ENCODE measurements at regions not wholly inside any gene's neighbourhood (a gene's known extent, or its start where the extent isn't known, plus 50 kb on each side); places are given as distances from the start of the nearest gene placed in this dataset.

DNA sequence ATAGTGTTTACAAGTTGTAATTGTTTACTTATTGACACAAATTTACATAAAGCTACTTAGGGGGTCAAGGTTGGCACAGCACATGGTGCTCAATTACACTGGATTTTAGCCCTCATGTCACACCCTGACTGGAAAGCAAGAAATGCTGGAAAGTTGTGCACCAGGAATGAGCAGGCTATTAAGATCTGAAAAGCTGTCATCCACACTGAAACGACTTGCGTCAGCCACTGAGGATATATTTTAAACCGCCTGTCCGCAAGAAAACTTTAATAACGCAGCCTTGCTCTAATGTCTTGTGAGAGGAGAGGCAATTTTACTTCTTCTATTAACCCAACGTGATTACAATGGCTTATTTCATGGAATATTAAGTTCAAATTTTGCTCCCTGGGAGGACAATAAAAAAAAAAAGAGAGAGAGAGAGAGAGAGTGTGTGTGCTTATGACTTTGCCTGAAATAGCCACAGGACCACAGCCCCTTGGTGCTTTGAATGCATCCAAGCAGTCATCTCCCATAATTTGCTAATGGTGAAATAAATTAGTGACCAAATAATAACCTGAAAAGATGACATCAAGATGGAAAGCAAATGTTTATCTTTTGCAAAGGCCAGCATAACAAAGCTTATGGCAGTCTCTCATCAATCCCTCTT is 425.4 kb upstream of the PSMD7 start:
- Histone ChIP-seq H3K9me3 (ENCODE audit: control insufficient read depth, low read length) (no peaks in the 10 kb centered on the region), H3K4me3 (ENCODE audit: extremely low read depth, insufficient read depth, low read length, poor library complexity, severe bottlenecking) (no peak overlapping the region), H3K4me1 (ENCODE audit: control insufficient read depth, insufficient read depth, low read length, poor library complexity, severe bottlenecking) (no peaks in the 10 kb centered on the region), H3K27ac (ENCODE audit: low read depth, low read length, severe bottlenecking) (no peak overlapping the region), H3K36me3 (ENCODE audit: control insufficient read depth, insufficient read depth, low read length) (no peaks in the 10 kb centered on the region)
- WGBS, 2 experiments (ENCODE audit: insufficient coverage in 2 of 2) = 90 to 92% methylated on average over 2 of the region's 6 CpGs

- Histone ChIP-seq H3K36me3 (ENCODE audit: control insufficient read depth, insufficient read depth, low read length) (no peaks in the 10 kb centered on the region), H3K4me3 (ENCODE audit: extremely low read depth, insufficient read depth, low read length, poor library complexity, severe bottlenecking) (no peak overlapping the region), H3K4me1 (ENCODE audit: control insufficient read depth, insufficient read depth, low read length, poor library complexity, severe bottlenecking) (no peaks in the 10 kb centered on the region), H3K27ac (ENCODE audit: low read depth, low read length, severe bottlenecking) (no peak overlapping the region), H3K9me3 (ENCODE audit: control insufficient read depth, low read length) (no peaks in the 10 kb centered on the region)
- 86% methylated on average over 1 of the region's 3 CpGs; no CpG with 5 or more reads in 1 of the 2 experiments for WGBS, 2 experiments (ENCODE audit: insufficient coverage in 2 of 2)
These were observed 427.5 kb upstream of the PSMD7 start for GRCh38 chr16:73869126-73869525.

DNA sequence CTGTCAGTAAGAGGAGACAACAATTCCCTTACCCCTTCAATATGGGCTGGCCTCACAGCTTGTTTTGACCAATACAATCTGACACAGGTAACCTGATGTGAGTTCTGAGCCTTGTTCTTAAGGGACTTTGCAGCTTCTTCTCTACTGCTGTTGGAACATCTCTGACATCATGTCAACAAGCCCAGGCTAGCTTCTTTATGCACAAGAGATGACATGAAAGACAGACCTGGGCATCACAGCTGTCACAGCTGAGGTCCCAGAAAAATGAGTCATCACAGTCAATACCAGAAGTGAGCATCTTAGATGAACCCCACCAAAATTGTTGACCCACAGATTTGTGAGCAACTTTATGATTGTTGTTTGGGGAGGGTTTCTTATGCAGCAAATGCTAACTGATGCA is 431.7 kb upstream of the PSMD7 start:
- Histone ChIP-seq H3K27ac (ENCODE audit: low read depth, low read length, severe bottlenecking) (no peak overlapping the region), H3K4me1 (ENCODE audit: control insufficient read depth, insufficient read depth, low read length, poor library complexity, severe bottlenecking) (no peaks in the 10 kb centered on the region), H3K9me3 (ENCODE audit: control insufficient read depth, low read length) (no peaks in the 10 kb centered on the region), H3K36me3 (ENCODE audit: control insufficient read depth, insufficient read depth, low read length) (no peaks in the 10 kb centered on the region), H3K4me3 (ENCODE audit: extremely low read depth, insufficient read depth, low read length, poor library complexity, severe bottlenecking) (no peak overlapping the region)

GRCh38 chr16:73858326-73858725 is 438.3 kb upstream of the PSMD7 start:
- Histone ChIP-seq H3K36me3 (ENCODE audit: control insufficient read depth, insufficient read depth, low read length) (no peaks in the 10 kb centered on the region), H3K4me3 (ENCODE audit: extremely low read depth, insufficient read depth, low read length, poor library complexity, severe bottlenecking) (no peak overlapping the region), H3K4me1 (ENCODE audit: control insufficient read depth, insufficient read depth, low read length, poor library complexity, severe bottlenecking) (no peaks in the 10 kb centered on the region), H3K27ac (ENCODE audit: low read depth, low read length, severe bottlenecking) (no peak overlapping the region), H3K9me3 (ENCODE audit: control insufficient read depth, low read length) (no peaks in the 10 kb centered on the region)
- WGBS, 2 experiments (ENCODE audit: insufficient coverage in 2 of 2) = 80 to 92% methylated on average over 1 to 2 of the region's 2 CpGs

GRCh38 chr16:73853968-73854367 is 442.6 kb upstream of the PSMD7 start:
- 100% methylated on average over 1 to 3 of the region's 5 CpGs for WGBS, 2 experiments (ENCODE audit: insufficient coverage in 2 of 2)
- H3K9me3 ChIP-seq (ENCODE audit: control insufficient read depth, low read length) = no peaks in the 10 kb centered on the region
- H3K36me3 ChIP-seq (ENCODE audit: control insufficient read depth, insufficient read depth, low read length) = no peaks in the 10 kb centered on the region
- H3K4me1 ChIP-seq (ENCODE audit: control insufficient read depth, insufficient read depth, low read length, poor library complexity, severe bottlenecking) = no peaks in the 10 kb centered on the region
- H3K27ac ChIP-seq (ENCODE audit: low read depth, low read length, severe bottlenecking) = no peak overlapping the region
- H3K4me3 ChIP-seq (ENCODE audit: extremely low read depth, insufficient read depth, low read length, poor library complexity, severe bottlenecking) = no peak overlapping the region

- no peaks in the 10 kb centered on the region for H3K9me3 ChIP-seq (ENCODE audit: control insufficient read depth, low read length)
- no peak overlapping the region for H3K27ac ChIP-seq (ENCODE audit: low read depth, low read length, severe bottlenecking)
- 91 to 92% methylated on average over 1 of the region's 1 CpG for WGBS, 2 experiments (ENCODE audit: insufficient coverage in 2 of 2)
- H3K36me3 ChIP-seq (ENCODE audit: control insufficient read depth, insufficient read depth, low read length) = no peaks in the 10 kb centered on the region
- no peaks in the 10 kb centered on the region for H3K4me1 ChIP-seq (ENCODE audit: control insufficient read depth, insufficient read depth, low read length, poor library complexity, severe bottlenecking)
- H3K4me3 ChIP-seq (ENCODE audit: extremely low read depth, insufficient read depth, low read length, poor library complexity, severe bottlenecking) = no peak overlapping the region
These were observed 444.1 kb upstream of the PSMD7 start for GRCh38 chr16:73852561-73852960.

GRCh38 chr16:73848993-73849392 is 447.6 kb upstream of the PSMD7 start:
- Histone ChIP-seq H3K36me3 (ENCODE audit: control insufficient read depth, insufficient read depth, low read length) (no peaks in the 10 kb centered on the region), H3K9me3 (ENCODE audit: control insufficient read depth, low read length) (no peaks in the 10 kb centered on the region), H3K4me3 (ENCODE audit: extremely low read depth, insufficient read depth, low read length, poor library complexity, severe bottlenecking) (no peak overlapping the region), H3K4me1 (ENCODE audit: control insufficient read depth, insufficient read depth, low read length, poor library complexity, severe bottlenecking) (no peaks in the 10 kb centered on the region), H3K27ac (ENCODE audit: low read depth, low read length, severe bottlenecking) (no peak overlapping the region)
- WGBS, 2 experiments (ENCODE audit: insufficient coverage in 2 of 2) = 74 to 97% methylated on average over 3 to 4 of the region's 4 CpGs

DNA sequence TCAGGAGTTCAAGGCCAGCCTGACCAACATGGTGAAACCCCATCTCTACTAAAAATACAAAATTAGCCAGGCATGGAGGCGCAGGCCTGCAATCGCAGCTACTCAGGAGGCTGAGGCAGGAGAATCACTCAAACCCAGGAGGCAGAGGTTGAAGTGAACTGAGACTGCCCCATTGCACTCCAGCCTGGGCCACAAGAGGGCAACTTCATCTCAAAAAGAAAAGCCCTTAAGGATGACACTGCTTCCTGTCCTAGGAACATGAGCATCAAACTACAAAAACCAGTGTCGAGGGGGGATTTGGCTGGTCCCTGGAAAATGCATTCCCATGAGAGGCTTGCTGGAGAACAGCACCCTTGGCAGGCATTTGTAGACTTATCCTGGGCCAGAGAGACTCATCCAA is 449.5 kb upstream of the PSMD7 start:
- Histone ChIP-seq H3K27ac (ENCODE audit: low read depth, low read length, severe bottlenecking) (no peak overlapping the region), H3K9me3 (ENCODE audit: control insufficient read depth, low read length) (no peaks in the 10 kb centered on the region), H3K36me3 (ENCODE audit: control insufficient read depth, insufficient read depth, low read length) (no peaks in the 10 kb centered on the region), H3K4me3 (ENCODE audit: extremely low read depth, insufficient read depth, low read length, poor library complexity, severe bottlenecking) (no peak overlapping the region), H3K4me1 (ENCODE audit: control insufficient read depth, insufficient read depth, low read length, poor library complexity, severe bottlenecking) (no peaks in the 10 kb centered on the region)
- 88% methylated on average over 3 of the region's 3 CpGs for WGBS, 2 experiments (ENCODE audit: insufficient coverage in 2 of 2)

GRCh38 chr16:73846356-73846755 is 450.3 kb upstream of the PSMD7 start:
- Histone ChIP-seq H3K9me3 (ENCODE audit: control insufficient read depth, low read length) (no peaks in the 10 kb centered on the region), H3K4me1 (ENCODE audit: control insufficient read depth, insufficient read depth, low read length, poor library complexity, severe bottlenecking) (no peaks in the 10 kb centered on the region), H3K36me3 (ENCODE audit: control insufficient read depth, insufficient read depth, low read length) (no peaks in the 10 kb centered on the region), H3K27ac (ENCODE audit: low read depth, low read length, severe bottlenecking) (no peak overlapping the region), H3K4me3 (ENCODE audit: extremely low read depth, insufficient read depth, low read length, poor library complexity, severe bottlenecking) (no peak overlapping the region)
- WGBS, 2 experiments (ENCODE audit: insufficient coverage in 2 of 2) = 83% methylated on average over 5 of the region's 7 CpGs; no CpG with 5 or more reads in 1 of the 2 experiments

GRCh38 chr16:73846007-73846330 is 450.6 kb upstream of the PSMD7 start:
- H3K27ac ChIP-seq (ENCODE audit: low read depth, low read length, severe bottlenecking) = no peak overlapping the region
- no peaks in the 10 kb centered on the region for H3K4me1 ChIP-seq (ENCODE audit: control insufficient read depth, insufficient read depth, low read length, poor library complexity, severe bottlenecking)
- H3K9me3 ChIP-seq (ENCODE audit: control insufficient read depth, low read length) = no peaks in the 10 kb centered on the region
- no peak overlapping the region for H3K4me3 ChIP-seq (ENCODE audit: extremely low read depth, insufficient read depth, low read length, poor library complexity, severe bottlenecking)
- WGBS, 2 experiments (ENCODE audit: insufficient coverage in 2 of 2) = 86 to 100% methylated on average over 2 of the region's 3 CpGs
- H3K36me3 ChIP-seq (ENCODE audit: control insufficient read depth, insufficient read depth, low read length) = no peaks in the 10 kb centered on the region

DNA sequence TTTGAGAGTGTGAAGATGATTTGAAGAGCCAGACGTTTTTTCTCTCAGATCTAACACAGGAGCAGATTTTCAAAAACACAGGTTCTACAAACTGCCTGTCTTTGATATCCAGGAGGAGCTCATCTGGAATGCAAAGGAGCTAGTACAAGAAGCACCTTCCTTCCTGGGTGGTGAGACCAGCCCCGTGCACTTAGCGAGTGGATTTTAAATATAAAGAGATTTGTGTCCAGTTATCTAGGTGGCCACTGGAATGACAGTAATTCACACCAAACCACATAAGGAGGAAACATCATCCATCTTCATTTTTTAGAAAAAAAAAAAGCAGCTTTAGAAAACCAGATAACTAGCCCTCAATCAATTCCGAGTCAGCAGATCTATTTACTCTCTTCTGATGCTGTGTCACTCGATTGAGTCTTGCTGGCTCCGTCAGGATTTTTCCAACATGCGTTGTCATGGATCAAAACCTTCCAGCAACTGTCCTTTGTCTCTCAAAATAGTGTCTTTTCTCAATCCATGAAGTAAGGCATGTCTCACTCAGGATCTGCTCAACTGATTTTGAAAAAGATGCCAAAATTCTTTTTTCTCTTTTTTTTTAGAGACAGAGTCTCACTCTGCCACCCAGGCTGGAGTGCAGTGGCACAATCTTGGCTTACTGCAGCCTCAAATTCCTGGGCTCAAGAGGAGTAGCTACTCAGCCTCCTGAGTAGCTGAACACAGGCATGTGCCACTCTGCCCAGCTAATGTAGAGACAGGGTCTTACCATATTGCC is 451.2 kb upstream of the PSMD7 start:
- H3K36me3 ChIP-seq (ENCODE audit: control insufficient read depth, insufficient read depth, low read length) = no peaks in the 10 kb centered on the region
- 85 to 93% methylated on average over 5 of the region's 7 CpGs for WGBS, 2 experiments (ENCODE audit: insufficient coverage in 2 of 2)
- H3K4me1 ChIP-seq (ENCODE audit: control insufficient read depth, insufficient read depth, low read length, poor library complexity, severe bottlenecking) = no peaks in the 10 kb centered on the region
- no peaks in the 10 kb centered on the region for H3K9me3 ChIP-seq (ENCODE audit: control insufficient read depth, low read length)
- no peak overlapping the region for H3K4me3 ChIP-seq (ENCODE audit: extremely low read depth, insufficient read depth, low read length, poor library complexity, severe bottlenecking)
- H3K27ac ChIP-seq (ENCODE audit: low read depth, low read length, severe bottlenecking) = no peak overlapping the region
